GM21423 (cell line): ENCODE measurements at regions not wholly inside any gene's neighbourhood (a gene's known extent, or its start where the extent isn't known, plus 50 kb on each side); places are given as distances from the start of the nearest gene placed in this dataset.
"Not testable (repeated sequence)": the region's sequence is repeated elsewhere in the genome, so short reads cannot be mapped to it uniquely, and the experiment has no call there.

Source experiments
- ATAC-seq: cut with Tn5 transposase; IDR thresholded peaks from one replicate; pipeline ENCODE4 v1.9.1; 2021; ENCODE audit warnings: mild to moderate bottlenecking, moderate library complexity; ENCODE audit not compliant: unreplicated experiment

GRCh38 chr10:28354511-28354910, 51.6 kb upstream of the MPP7 start:
- no peak for ATAC-seq

DNA sequence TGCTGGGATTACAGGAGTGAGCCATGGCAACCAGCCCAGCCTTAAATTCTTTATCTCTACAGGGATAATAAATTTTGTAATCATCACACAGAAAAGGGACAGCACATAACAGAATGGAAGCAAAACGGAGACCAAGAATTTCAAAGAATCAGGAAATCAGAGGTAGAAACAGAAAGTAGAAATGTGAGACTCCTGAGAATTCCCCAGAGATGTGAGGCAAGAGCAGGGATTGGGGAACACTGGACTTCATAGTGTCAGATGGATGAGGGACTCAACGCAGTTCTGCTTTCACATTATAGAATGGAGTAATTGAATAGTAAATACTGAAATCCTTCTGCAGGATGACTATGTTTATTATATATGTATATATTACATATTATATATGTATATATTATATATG, 52.5 kb upstream of the MPP7 start:
- no peak for ATAC-seq

- ATAC-seq = no peak
Measured at GRCh38 chr10:28359334-28359733, 56.5 kb upstream of the MPP7 start.

- ATAC-seq = no peak
Measured at GRCh38 chr10:28360175-28360574, 57.3 kb upstream of the MPP7 start.

DNA sequence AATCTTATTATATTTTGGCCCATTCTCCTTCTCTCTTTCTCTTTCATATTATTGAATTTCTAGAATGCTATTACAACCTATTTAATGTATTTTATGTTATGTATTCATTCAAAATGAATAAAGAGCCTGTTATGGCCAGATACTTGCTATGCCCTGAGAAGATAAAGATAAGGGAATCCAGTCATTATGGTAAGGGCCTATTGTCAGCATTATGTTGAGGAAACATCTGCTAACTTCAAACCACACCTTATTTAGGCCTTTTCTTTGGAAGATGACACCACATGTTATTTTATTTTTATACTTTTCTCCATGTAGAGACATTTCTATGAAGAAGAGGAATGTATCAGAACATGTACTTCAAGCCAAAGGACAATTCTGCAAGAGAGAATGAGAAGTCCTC, 60.5 kb upstream of the MPP7 start:
- ATAC-seq = no peak

- no peak for ATAC-seq
Measured at GRCh38 chr10:28365840-28366239, 63.0 kb upstream of the MPP7 start.

GRCh38 chr10:28366994-28367393, 64.1 kb upstream of the MPP7 start:
- ATAC-seq = no peak

DNA sequence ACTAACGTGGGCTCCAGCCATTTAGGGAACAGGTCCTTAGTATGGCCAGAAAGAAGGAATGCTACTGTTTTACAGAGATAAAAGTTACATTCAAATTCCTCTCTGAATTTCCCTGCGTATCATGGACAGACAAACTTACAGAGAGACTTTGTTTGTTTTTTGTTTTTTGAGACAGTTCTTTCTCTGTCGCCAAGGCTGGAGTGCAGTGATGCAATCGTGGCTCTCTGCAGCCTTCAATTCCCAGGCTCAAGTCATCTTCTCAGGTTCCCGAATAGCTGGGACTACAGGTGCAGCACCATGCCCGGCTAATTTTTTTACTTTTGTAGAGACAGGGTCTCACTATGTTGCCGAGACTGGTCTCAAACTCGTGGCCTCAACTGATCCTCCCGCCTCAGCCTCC, 64.5 kb upstream of the MPP7 start:
- no peak for ATAC-seq

GRCh38 chr10:28367929-28368484, 65.1 kb upstream of the MPP7 start:
- ATAC-seq = peak; percentile 96

GRCh38 chr10:28370107-28370835, 67.4 kb upstream of the MPP7 start:
- no peak for ATAC-seq

GRCh38 chr10:28371638-28372037, 68.8 kb upstream of the MPP7 start:
- not testable (repeated sequence) for ATAC-seq

DNA sequence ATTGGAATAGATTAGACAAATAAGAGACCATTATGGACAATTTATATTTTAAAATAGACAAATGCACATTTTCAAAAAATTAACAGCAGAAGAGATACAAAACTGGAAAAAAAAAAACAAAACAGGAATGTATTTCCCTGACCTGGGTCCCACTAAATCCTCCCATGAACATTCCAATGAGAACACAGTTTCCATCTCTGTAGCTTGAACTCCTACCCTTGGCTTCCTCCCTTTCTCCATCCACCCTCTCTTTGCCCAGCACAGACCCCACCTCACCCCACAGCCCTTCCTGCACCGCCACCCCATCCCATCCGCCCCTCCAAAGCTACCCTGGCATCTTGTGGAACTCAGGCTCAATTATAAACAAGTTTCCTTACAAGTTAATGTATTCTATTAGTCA, 71.2 kb upstream of the MPP7 start:
- ATAC-seq = no peak

DNA sequence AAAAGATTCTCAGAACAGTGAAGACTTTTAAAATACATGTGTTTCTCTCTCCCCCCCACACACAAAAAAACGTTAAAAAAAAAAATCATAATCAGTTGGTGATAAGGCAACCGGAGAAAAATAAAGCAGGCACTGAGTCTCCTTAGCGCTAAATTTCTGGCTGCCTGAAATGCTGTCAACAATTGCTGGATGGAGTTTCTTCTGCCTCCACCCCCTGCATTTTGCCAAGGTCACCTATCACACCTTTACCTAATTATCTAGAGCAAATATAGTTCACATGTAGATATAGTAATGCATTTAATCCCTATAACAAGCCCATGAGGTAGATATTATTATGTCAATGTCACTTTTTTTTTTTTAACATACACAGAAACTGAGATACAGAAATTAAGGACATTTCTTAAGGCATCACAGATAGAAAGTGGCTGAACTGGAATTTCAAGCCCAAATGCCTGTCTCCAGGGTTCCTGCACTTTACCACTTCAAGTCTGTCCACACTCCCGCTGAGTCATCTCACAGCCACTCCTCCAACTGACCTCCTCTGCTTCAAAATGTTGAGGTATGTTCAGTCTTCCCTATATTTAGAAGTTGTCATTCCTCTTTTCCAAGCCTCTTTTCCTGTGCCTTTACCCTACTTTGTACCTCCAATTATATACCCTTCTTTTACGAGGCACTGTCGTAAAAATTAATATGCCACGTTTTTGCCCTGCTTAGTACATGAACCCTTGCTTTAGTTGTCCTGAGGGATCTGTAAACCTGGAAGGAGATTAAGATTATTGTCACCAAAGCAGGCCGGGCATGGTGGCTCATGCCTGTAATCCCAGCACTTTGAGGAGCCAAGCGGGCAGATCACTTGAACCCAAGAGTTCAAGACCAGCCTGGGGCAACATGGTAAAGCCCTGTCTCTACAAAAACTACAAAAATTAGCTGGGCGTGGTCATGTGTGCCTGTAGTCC, 72.8 kb upstream of the MPP7 start:
- ATAC-seq = no peak

DNA sequence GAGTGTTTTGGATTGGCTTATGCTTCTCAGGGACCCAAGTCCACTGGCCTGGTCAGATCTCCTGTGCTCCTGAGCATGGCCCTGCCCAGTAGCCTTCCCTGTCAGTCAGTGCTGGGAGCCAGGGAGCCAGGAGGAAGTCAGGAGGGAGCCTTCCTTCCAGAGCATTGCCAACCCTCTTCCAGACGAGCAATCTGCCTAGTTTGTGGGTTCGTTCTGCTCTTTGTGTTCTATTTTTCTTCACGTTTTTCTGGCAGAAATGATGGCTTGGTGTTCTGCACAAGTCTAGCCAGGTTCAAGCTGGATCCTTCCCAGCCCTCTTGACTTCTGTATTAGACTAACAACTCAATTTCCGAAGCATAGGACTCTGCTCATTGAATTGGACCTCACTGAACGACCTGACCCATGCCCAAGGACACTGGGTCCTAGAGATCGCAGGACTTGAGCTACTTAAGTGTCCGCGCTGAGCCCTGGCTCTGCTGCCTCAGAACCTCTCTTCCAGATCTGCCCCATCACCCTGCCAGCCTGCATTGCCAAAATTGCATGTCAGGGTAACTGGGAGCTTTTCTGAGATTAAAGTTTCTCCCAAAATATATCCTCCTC, 76.2 kb upstream of the MPP7 start:
- no peak for ATAC-seq

DNA sequence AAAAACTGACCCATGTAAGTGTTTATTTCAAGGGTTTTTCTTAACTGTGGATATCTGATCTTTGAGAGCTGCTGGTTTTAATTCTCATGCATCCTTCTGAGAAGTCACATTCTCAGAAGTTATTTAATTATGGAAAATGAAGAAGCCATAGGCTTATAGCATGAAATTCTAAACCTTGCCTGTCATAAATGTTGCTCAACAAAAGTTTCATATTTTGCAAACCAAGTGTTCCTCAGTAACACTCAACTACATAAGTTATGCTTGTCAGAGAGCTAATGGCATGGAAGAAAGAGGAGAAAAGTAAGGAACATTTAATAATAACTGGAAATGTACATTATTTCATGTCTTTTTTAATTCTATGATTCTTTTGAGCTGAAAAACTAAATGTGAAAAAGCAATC, 78.6 kb upstream of the MPP7 start:
- no peak for ATAC-seq

DNA sequence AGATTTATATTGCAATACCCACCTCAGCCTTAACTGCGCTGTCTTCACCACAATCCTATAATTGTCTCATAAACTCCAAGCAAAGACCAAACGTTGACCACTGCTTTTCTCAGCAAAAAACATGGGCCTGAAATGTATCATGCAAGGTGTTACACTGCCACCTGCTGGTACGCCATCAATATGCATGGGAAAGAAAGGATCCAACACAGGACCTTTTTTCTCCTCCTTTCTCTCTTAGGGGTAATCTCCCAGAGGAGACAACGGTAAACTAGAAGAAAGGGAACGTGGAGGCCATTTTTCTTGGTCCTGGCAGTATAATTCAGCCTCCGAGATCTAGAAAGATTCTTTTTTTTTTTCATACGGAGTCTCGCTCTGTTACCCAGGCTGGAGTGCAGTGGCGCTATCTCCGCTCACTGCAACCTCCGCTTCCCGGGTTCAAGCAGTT, 79.1 kb upstream of the MPP7 start:
- peak; percentile 84 for ATAC-seq

DNA sequence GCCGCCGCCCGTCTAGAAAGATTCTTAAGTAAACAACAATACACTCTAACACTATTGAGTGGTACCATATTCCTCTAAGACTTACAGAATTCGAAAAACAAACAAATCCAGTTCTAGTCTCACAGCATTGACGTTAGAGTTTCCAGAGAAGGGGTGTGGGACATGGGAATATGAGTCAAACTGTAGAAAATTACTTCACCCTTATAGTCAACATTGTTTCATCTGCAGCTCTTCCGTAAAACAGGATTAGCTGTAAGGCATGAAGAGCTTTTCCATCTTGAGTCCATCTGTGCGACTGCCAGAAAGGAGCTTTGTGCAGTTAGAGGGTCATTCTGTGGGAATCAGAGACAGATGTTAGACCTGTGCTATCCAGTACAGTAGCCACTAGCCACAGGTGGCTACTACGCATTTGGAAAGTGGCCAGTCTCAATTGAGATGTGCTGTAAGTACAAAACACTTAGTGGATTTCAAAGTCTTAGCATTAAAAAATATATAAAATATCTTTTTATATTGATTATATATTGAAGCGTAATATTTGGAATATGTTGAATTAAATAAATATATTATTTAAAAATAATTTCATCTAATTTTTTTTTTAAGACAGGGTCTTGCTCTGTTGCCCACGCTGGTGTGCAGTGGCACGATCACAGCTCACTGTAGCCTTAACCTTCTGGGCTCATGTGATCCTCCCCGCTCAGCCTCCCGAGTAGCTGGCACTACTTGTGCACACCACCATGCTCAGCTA, 79.8 kb upstream of the MPP7 start:
- ATAC-seq = no peak

- no peak for ATAC-seq
Measured at GRCh38 chr10:28384557-28384956, 81.7 kb upstream of the MPP7 start.

- ATAC-seq = no peak
Measured at GRCh38 chr10:28385748-28386502, 83.1 kb upstream of the MPP7 start.

GRCh38 chr10:28386503-28386868, 83.6 kb upstream of the MPP7 start:
- ATAC-seq = no peak
